HEK293 (cell line): ENCODE measurements at regions not wholly inside any gene's neighbourhood (a gene's known extent, or its start where the extent isn't known, plus 50 kb on each side); places are given as distances from the start of the nearest gene placed in this dataset.

Source experiments
- CTCF ChIA-PET: fragments of 350-600 bp; formaldehyde crosslinking; extraction: SDS; loops from one replicate; lab custom pipeline; 2021; ENCODE audit warnings: antibody characterized with exemption; lab: Yijun Ruan, JAX
- POLR2A ChIA-PET: fragments of 300-600 bp; formaldehyde crosslinking; extraction: SDS; loops from one replicate; lab custom pipeline; 2020; ENCODE audit warnings: antibody characterized with exemption, inconsistent platforms; lab: Yijun Ruan, JAX
- H3K27ac ChIP-seq: fragments of 200-500 bp; sonication (Bioruptor generic); 2 replicates; pipeline ENCODE4 v1.5.1; 2014; ENCODE audit warnings: low read depth, low read length, control low read depth, inconsistent platforms; ENCODE audit errors: extremely low read depth
- H3K36me3 ChIP-seq, 2 experiments: fragments of 200-500 bp in 1 of 2; sonication (Bioruptor generic) in 1 of 2; 1 replicate in 1 of 2; 2 replicates in 1 of 2; pipeline ENCODE4 v1.5.1; 2014 to 2017; ENCODE audit warnings: inconsistent platforms in 2 of 2, low read length in 2 of 2; ENCODE audit not compliant: control insufficient read depth in 2 of 2, insufficient read depth in 1 of 2
- H3K4me1 ChIP-seq: fragments of 200-500 bp; sonication (Bioruptor generic); 2 replicates; pipeline ENCODE4 v1.5.1; 2014; ENCODE audit warnings: mild to moderate bottlenecking, low read length, inconsistent platforms; ENCODE audit not compliant: control insufficient read depth, insufficient read depth
- H3K4me3 ChIP-seq: 2 replicates; pipeline ENCODE4 v1.5.1; 2011; ENCODE audit warnings: low read depth, mild to moderate bottlenecking, control low read depth, low read length, moderate library complexity
- H3K9me3 ChIP-seq: fragments of 200-500 bp; sonication (Bioruptor generic); 2 replicates; pipeline ENCODE4 v1.5.1; 2014; ENCODE audit warnings: low read depth, low read length, inconsistent platforms; ENCODE audit not compliant: control insufficient read depth, insufficient read depth
- GLI2 ChIP-seq: fragments of 450-650 bp; formaldehyde crosslinking; IDR thresholded peaks from 2 replicates; pipeline ENCODE4; 2017; ENCODE audit warnings: missing biosample characterization, missing genetic modification characterization, low read depth, borderline replicate concordance
- MZF1 ChIP-seq: fragments of 450-650 bp; formaldehyde crosslinking; IDR thresholded peaks from 2 replicates; pipeline ENCODE4 v1.5.1; 2017; ENCODE audit warnings: missing biosample characterization, missing genetic modification characterization, borderline replicate concordance
- PATZ1 ChIP-seq: fragments of 450-650 bp; formaldehyde crosslinking; IDR thresholded peaks from 2 replicates; pipeline ENCODE4 v1.5.1; 2016; ENCODE audit warnings: missing biosample characterization, missing genetic modification characterization
- PRDM4 ChIP-seq: fragments of 450-650 bp; formaldehyde crosslinking; IDR thresholded peaks from 2 replicates; pipeline ENCODE4 v1.5.1; 2017; ENCODE audit warnings: missing biosample characterization, missing genetic modification characterization
- ZBTB10 ChIP-seq: fragments of 450-650 bp; formaldehyde crosslinking; IDR thresholded peaks from 2 replicates; pipeline ENCODE4 v1.5.1; 2016; ENCODE audit warnings: missing biosample characterization, missing genetic modification characterization
- ZFP37 ChIP-seq: fragments of 450-650 bp; formaldehyde crosslinking; IDR thresholded peaks from 2 replicates; pipeline ENCODE4 v1.5.1; 2016; ENCODE audit warnings: missing biosample characterization, missing genetic modification characterization
- ZNF2 ChIP-seq: fragments of 450-650 bp; formaldehyde crosslinking; IDR thresholded peaks from 2 replicates; pipeline ENCODE4 v1.5.1; 2016; ENCODE audit warnings: missing biosample characterization, missing genetic modification characterization
- ZNF23 ChIP-seq: fragments of 450-650 bp; formaldehyde crosslinking; IDR thresholded peaks from 2 replicates; pipeline ENCODE4 v1.5.1; 2016; ENCODE audit warnings: missing biosample characterization, missing genetic modification characterization, borderline replicate concordance
- ZNF654 ChIP-seq: fragments of 450-650 bp; formaldehyde crosslinking; IDR thresholded peaks from 2 replicates; pipeline ENCODE4 v1.5.1; 2016; ENCODE audit warnings: low read depth, missing biosample characterization, missing genetic modification characterization
- ZNF677 ChIP-seq: fragments of 450-650 bp; IDR thresholded peaks from 2 replicates; pipeline ENCODE4 v1.5.0; 2018; ENCODE audit warnings: missing biosample characterization, mild to moderate bottlenecking, missing genetic modification characterization, moderate library complexity
- ZNF692 ChIP-seq: fragments of 450-650 bp; formaldehyde crosslinking; IDR thresholded peaks from 2 replicates; pipeline ENCODE4 v1.5.1; 2016; ENCODE audit warnings: missing biosample characterization, missing genetic modification characterization
- ZNF76 ChIP-seq: fragments of 450-650 bp; formaldehyde crosslinking; IDR thresholded peaks from 2 replicates; pipeline ENCODE4; 2016; ENCODE audit warnings: low read depth, missing biosample characterization, missing genetic modification characterization, borderline replicate concordance

- no peak for TF ChIP-seq ZNF692 (tag by site-specific recombination)
- TF ChIP-seq ZNF654 (tag by site-specific recombination) = no peak
- no peak for TF ChIP-seq PATZ1
- TF ChIP-seq ZNF23 = no peak
Measured at GRCh38 chr3:137348936-137349335, 391.2 kb downstream of the IL20RB start (continued).

GRCh38 chr3:137349557-137350348, 392.0 kb downstream of the IL20RB start:
- TF ChIP-seq ZNF677 = no peak
- TF ChIP-seq, all 188 proteins: peak for 0
- no peaks in the 10 kb centered on the region for H3K36me3 ChIP-seq
- POLR2A ChIA-PET = no interaction called here
- H3K4me1 ChIP-seq = no peaks in the 10 kb centered on the region
- H3K9me3 ChIP-seq = no peaks in the 10 kb centered on the region
- no peak overlapping the region for H3K4me3 ChIP-seq
- CTCF ChIA-PET = no interaction called here
- no peak overlapping the region for H3K27ac ChIP-seq

- H3K9me3 ChIP-seq = no peaks in the 10 kb centered on the region
- POLR2A ChIA-PET = no interaction called here
- H3K36me3 ChIP-seq = no peaks in the 10 kb centered on the region
- H3K27ac ChIP-seq = no peak overlapping the region
- H3K4me1 ChIP-seq = no peaks in the 10 kb centered on the region
- no peak overlapping the region for H3K4me3 ChIP-seq
- CTCF ChIA-PET = no interaction called here
- TF ChIP-seq PRDM4 (tag by site-specific recombination) = no peak
- TF ChIP-seq ZBTB10 (tag by site-specific recombination) = no peak
- TF ChIP-seq ZFP37 (tag by site-specific recombination) = no peak
- no peak for TF ChIP-seq MZF1 (tag by site-specific recombination)
- TF ChIP-seq ZNF2 = no peak
- no peak for TF ChIP-seq GLI2 (tag by site-specific recombination)
- no peak for TF ChIP-seq ZNF76 (tag by site-specific recombination)
Measured at GRCh38 chr3:137360531-137361201, 402.9 kb downstream of the IL20RB start.
